ENCODE measurements at regions not wholly inside any gene's neighbourhood (a gene's known extent, or its start where the extent isn't known, plus 50 kb on each side); places are given as distances from the start of the nearest gene placed in this dataset.

GRCh38 chr13:71090990-71091389, 776.0 kb downstream of the DACH1 start:
- no peaks in the 10 kb centered on the region for H3K27me3 ChIP-seq (ENCODE audit: control insufficient read depth, insufficient read depth, low read length)
- H3K27ac ChIP-seq = no peak overlapping the region
- no peak overlapping the region for H3K4me3 ChIP-seq (ENCODE audit: low read depth, low read length)
- H3K36me3 ChIP-seq (ENCODE audit: control insufficient read depth, insufficient read depth, low read length) = no peaks in the 10 kb centered on the region
- no peak overlapping the region for H3K9ac ChIP-seq
- H2AFZ ChIP-seq = no peak overlapping the region
- no peak overlapping the region for H3K4me2 ChIP-seq (ENCODE audit: low read length)
- no peaks in the 10 kb centered on the region for H3K9me3 ChIP-seq (ENCODE audit: control insufficient read depth, low read length)
- TF ChIP-seq CTCF (IDR thresholded peaks at IDR 0.05) = no peak
- no peaks in the 10 kb centered on the region for H3K4me1 ChIP-seq
- H3K79me2 ChIP-seq = no peaks in the 10 kb centered on the region

- H3K27me3 ChIP-seq (ENCODE audit: control insufficient read depth, insufficient read depth, low read length) = no peaks in the 10 kb centered on the region
- no peaks in the 10 kb centered on the region for H3K79me2 ChIP-seq
- H3K9me3 ChIP-seq (ENCODE audit: control insufficient read depth, low read length) = no peaks in the 10 kb centered on the region
- no peak for TF ChIP-seq CTCF (IDR thresholded peaks at IDR 0.05)
- no peaks in the 10 kb centered on the region for H3K36me3 ChIP-seq (ENCODE audit: control insufficient read depth, insufficient read depth, low read length)
- no peak overlapping the region for H3K9ac ChIP-seq
- H2AFZ ChIP-seq = no peak overlapping the region
- H3K27ac ChIP-seq = no peak overlapping the region
- H3K4me3 ChIP-seq (ENCODE audit: low read depth, low read length) = no peak overlapping the region
- no peaks in the 10 kb centered on the region for H3K4me1 ChIP-seq
- no peak overlapping the region for H3K4me2 ChIP-seq (ENCODE audit: low read length)
Observed at GRCh38 chr13:71089056-71089455, 777.9 kb downstream of the DACH1 start.

GRCh38 chr13:71087432-71087831, 779.6 kb downstream of the DACH1 start:
- H3K9me3 ChIP-seq (ENCODE audit: control insufficient read depth, low read length) = no peaks in the 10 kb centered on the region
- H3K79me2 ChIP-seq = no peaks in the 10 kb centered on the region
- no peaks in the 10 kb centered on the region for H3K36me3 ChIP-seq (ENCODE audit: control insufficient read depth, insufficient read depth, low read length)
- H3K27ac ChIP-seq = no peak overlapping the region
- no peak overlapping the region for H3K9ac ChIP-seq
- no peak overlapping the region for H3K4me2 ChIP-seq (ENCODE audit: low read length)
- H3K4me1 ChIP-seq = no peaks in the 10 kb centered on the region
- no peaks in the 10 kb centered on the region for H3K27me3 ChIP-seq (ENCODE audit: control insufficient read depth, insufficient read depth, low read length)
- TF ChIP-seq CTCF (IDR thresholded peaks at IDR 0.05) = no peak
- no peak overlapping the region for H3K4me3 ChIP-seq (ENCODE audit: low read depth, low read length)
- no peak overlapping the region for H2AFZ ChIP-seq

- TF ChIP-seq CTCF (IDR thresholded peaks at IDR 0.05) = no peak
- no peak overlapping the region for H3K4me3 ChIP-seq (ENCODE audit: low read depth, low read length)
- H3K4me2 ChIP-seq (ENCODE audit: low read length) = no peak overlapping the region
- H2AFZ ChIP-seq = no peak overlapping the region
- H3K79me2 ChIP-seq = no peaks in the 10 kb centered on the region
- H3K27ac ChIP-seq = no peak overlapping the region
- H3K36me3 ChIP-seq (ENCODE audit: control insufficient read depth, insufficient read depth, low read length) = no peaks in the 10 kb centered on the region
- no peaks in the 10 kb centered on the region for H3K27me3 ChIP-seq (ENCODE audit: control insufficient read depth, insufficient read depth, low read length)
- H3K9me3 ChIP-seq (ENCODE audit: control insufficient read depth, low read length) = no peaks in the 10 kb centered on the region
- no peaks in the 10 kb centered on the region for H3K4me1 ChIP-seq
- no peak overlapping the region for H3K9ac ChIP-seq
Observed at GRCh38 chr13:71087006-71087405, 780.0 kb downstream of the DACH1 start.

- Histone ChIP-seq H3K9me3 (ENCODE audit: control insufficient read depth, low read length) (no peaks in the 10 kb centered on the region), H3K9ac (no peak overlapping the region), H3K4me3 (ENCODE audit: low read depth, low read length) (no peak overlapping the region), H3K4me2 (ENCODE audit: low read length) (no peak overlapping the region), H3K27ac (no peak overlapping the region), H3K27me3 (ENCODE audit: control insufficient read depth, insufficient read depth, low read length) (no peaks in the 10 kb centered on the region), H3K79me2 (no peaks in the 10 kb centered on the region), H2AFZ (no peak overlapping the region), H3K4me1 (no peaks in the 10 kb centered on the region), H3K36me3 (ENCODE audit: control insufficient read depth, insufficient read depth, low read length) (no peaks in the 10 kb centered on the region)
- TF ChIP-seq CTCF (IDR thresholded peaks at IDR 0.05) = no peak
Observed at GRCh38 chr13:71082631-71083030, 784.4 kb downstream of the DACH1 start.

All from parathyroid adenoma (tissue), 2 donors.